ENCODE measurements at regions not wholly inside any gene's neighbourhood (a gene's known extent, or its start where the extent isn't known, plus 50 kb on each side); places are given as distances from the start of the nearest gene placed in this dataset.

DNA sequence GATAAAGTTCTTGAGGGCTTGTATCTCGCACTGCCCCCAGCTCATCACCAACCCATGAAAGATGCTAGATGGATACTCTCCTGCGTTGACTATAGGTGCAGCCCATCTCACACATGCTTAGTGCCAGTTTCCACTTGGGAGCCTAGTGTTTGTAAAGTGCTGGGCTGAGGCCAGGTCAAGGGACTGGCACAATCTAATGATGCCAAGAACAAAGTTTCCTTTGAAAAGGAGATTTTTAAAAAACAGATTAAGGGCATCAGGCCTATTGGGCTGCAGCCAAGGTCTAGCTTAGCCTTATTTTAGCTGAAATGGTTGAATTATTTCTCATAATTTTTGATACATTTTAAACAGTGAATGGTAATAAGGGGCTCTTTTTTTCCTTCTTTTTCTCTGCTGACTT lies 259.0 kb downstream of the ADRA2A start:
- Histone ChIP-seq H3K4me2 (no peak overlapping the region), H4K20me1 (replicated peaks; ENCODE audit: insufficient read depth) (no peaks in the 10 kb centered on the region), H3K27me3 (ENCODE audit: insufficient read depth) (no peaks in the 10 kb centered on the region), H3K4me3 (no peak overlapping the region), H3K4me1 (ENCODE audit: insufficient read depth) (no peaks in the 10 kb centered on the region), H2AFZ (no peak overlapping the region), H3K27ac (ENCODE audit: low read depth) (no peak overlapping the region), H3K79me2 (replicated peaks; ENCODE audit: insufficient read depth) (no peaks in the 10 kb centered on the region), H3F3A (replicated peaks; ENCODE audit: low read depth) (no peaks in the 10 kb centered on the region), H3K9me2 (ENCODE audit: insufficient read depth) (0 out of 2 replicates have a peak, but pooled peaks cover 4% of the 10 kb centered on the region), H3K36me3 (ENCODE audit: insufficient read depth) (no peaks in the 10 kb centered on the region; the same call in 1 of the 2 replicates)
- Mint-ChIP-seq H3K4me3 (no peak overlapping the region), H3K27me3 (ENCODE audit: insufficient read depth, low read depth, poor library complexity) (no peaks in the 10 kb centered on the region), H3K4me1 (no peaks in the 10 kb centered on the region; the same call in 2 of the 3 replicates), H3K9me3 (peaks cover 38% of the 10 kb centered on the region), H3K36me3 (ENCODE audit: low read depth) (peaks cover 18% of the 10 kb centered on the region), H3K27ac (no peak overlapping the region)
- TF ChIP-seq CREB1 (CRISPR knock-in tag; IDR thresholded peaks at IDR 0.05; ENCODE audit: low read depth), result no peak
- TF ChIP-seq, protein P1, sequence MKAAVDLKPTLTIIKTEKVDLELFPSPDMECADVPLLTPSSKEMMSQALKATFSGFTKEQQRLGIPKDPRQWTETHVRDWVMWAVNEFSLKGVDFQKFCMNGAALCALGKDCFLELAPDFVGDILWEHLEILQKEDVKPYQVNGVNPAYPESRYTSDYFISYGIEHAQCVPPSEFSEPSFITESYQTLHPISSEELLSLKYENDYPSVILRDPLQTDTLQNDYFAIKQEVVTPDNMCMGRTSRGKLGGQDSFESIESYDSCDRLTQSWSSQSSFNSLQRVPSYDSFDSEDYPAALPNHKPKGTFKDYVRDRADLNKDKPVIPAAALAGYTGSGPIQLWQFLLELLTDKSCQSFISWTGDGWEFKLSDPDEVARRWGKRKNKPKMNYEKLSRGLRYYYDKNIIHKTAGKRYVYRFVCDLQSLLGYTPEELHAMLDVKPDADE (IDR thresholded peaks at IDR 0.05), result no peak
- ATAC-seq, result no peak
- no peak for DNase-seq (ENCODE audit: low spot score)

DNA sequence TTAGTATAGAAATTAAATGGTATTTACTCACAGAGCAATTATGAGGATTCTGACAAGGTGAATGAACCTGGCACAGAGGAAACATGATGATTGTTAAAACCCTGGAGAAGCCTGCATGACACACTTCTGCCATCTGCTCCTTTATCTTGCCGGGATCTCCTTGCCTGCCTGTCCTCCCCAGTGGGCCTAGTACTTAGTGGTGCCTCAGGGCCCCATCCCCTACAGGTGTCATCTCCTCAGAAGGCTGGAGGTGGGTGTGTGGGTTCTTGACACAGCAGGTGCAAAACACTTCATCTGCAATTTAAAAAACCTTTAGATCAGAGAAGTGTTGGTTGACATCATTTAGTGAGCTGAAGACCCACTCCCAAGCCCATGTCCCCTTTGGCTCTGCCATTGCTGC lies 261.2 kb downstream of the ADRA2A start:
- Histone ChIP-seq H2AFZ (no peak overlapping the region), H3K27ac (ENCODE audit: low read depth) (no peak overlapping the region), H3K4me1 (ENCODE audit: insufficient read depth) (no peaks in the 10 kb centered on the region), H3K36me3 (ENCODE audit: insufficient read depth) (no peaks in the 10 kb centered on the region; the same call in 1 of the 2 replicates), H3K27me3 (ENCODE audit: insufficient read depth) (no peaks in the 10 kb centered on the region), H3K79me2 (replicated peaks; ENCODE audit: insufficient read depth) (no peaks in the 10 kb centered on the region), H3K4me2 (no peak overlapping the region), H4K20me1 (replicated peaks; ENCODE audit: insufficient read depth) (no peaks in the 10 kb centered on the region), H3K4me3 (no peak overlapping the region), H3K9me2 (ENCODE audit: insufficient read depth) (0 out of 2 replicates have a peak, but pooled peaks cover 4% of the 10 kb centered on the region), H3F3A (replicated peaks; ENCODE audit: low read depth) (no peaks in the 10 kb centered on the region)
- no peak for TF ChIP-seq STAT1 (IDR thresholded peaks at IDR 0.05; ENCODE audit: unreplicated experiment)
- TF ChIP-seq POLR2AphosphoS5 (IDR thresholded peaks at IDR 0.05; ENCODE audit: low read depth), result no peak
- no peak for TF ChIP-seq JUNB (IDR thresholded peaks at IDR 0.05; ENCODE audit: unreplicated experiment)
- no peak for TF ChIP-seq ZNF114 (CRISPR knock-in tag; IDR thresholded peaks at IDR 0.05)
- TF ChIP-seq, protein P1 (IDR thresholded peaks at IDR 0.05), result no peak
- no peak for TF ChIP-seq EZH2phosphoT487 (IDR thresholded peaks at IDR 0.05; ENCODE audit: unreplicated experiment)
- Mint-ChIP-seq H3K4me3 (no peak overlapping the region), H3K4me1 (no peaks in the 10 kb centered on the region; the same call in 2 of the 3 replicates), H3K27me3 (ENCODE audit: insufficient read depth, low read depth, poor library complexity) (no peaks in the 10 kb centered on the region), H3K27ac (no peak overlapping the region), H3K36me3 (ENCODE audit: low read depth) (peaks cover 30% of the 10 kb centered on the region), H3K9me3 (peaks cover 53% of the 10 kb centered on the region)
- no peak for DNase-seq (ENCODE audit: low spot score)
- ATAC-seq, result no peak

DNA sequence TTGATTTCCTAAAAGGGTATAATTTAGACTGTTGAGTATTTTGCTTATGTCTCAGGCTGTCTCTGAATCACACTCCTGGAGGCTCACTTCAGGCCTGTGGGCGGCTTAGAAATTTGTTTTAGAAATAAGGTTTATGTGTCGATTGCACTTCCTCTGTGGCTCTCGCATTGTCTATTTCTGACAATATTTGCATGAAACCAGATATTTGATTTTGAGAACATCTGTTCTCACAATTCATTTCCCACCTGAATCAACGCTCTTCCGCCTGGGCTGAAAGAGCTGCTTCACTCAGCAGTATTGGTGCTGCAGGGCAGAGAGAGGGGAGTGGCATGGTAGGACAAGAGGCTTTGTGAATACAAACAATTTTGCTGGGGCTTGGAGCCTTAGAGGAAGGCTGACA lies 262.0 kb downstream of the ADRA2A start:
- no peaks in the 10 kb centered on the region for H3K27me3 ChIP-seq (ENCODE audit: insufficient read depth)
- no peaks in the 10 kb centered on the region for H3K27me3 Mint-ChIP-seq (ENCODE audit: insufficient read depth, low read depth, poor library complexity)
- no peaks in the 10 kb centered on the region; the same call in 1 of the 2 replicates for H3K36me3 ChIP-seq (ENCODE audit: insufficient read depth)
- ATAC-seq (no peak), DNase-seq (ENCODE audit: low spot score) (no peak)
- 0 out of 2 replicates have a peak, but pooled peaks cover 4% of the 10 kb centered on the region for H3K9me2 ChIP-seq (ENCODE audit: insufficient read depth)
- H3K4me1 Mint-ChIP-seq, result no peaks in the 10 kb centered on the region; the same call in 2 of the 3 replicates
- H3F3A ChIP-seq (replicated peaks; ENCODE audit: low read depth), result no peaks in the 10 kb centered on the region
- peaks cover 30% of the 10 kb centered on the region for H3K36me3 Mint-ChIP-seq (ENCODE audit: low read depth)
- H3K4me1 ChIP-seq (ENCODE audit: insufficient read depth), result no peaks in the 10 kb centered on the region
- H3K4me3 ChIP-seq, result no peak overlapping the region
- H4K20me1 ChIP-seq (replicated peaks; ENCODE audit: insufficient read depth), result no peaks in the 10 kb centered on the region
- no peaks in the 10 kb centered on the region for H3K79me2 ChIP-seq (replicated peaks; ENCODE audit: insufficient read depth)
- TF ChIP-seq CREB1 (CRISPR knock-in tag; IDR thresholded peaks at IDR 0.05; ENCODE audit: low read depth), result no peak
- H3K27ac Mint-ChIP-seq, result no peak overlapping the region
- H3K4me2 ChIP-seq, result no peak overlapping the region
- peaks cover 56% of the 10 kb centered on the region for H3K9me3 Mint-ChIP-seq
- H3K4me3 Mint-ChIP-seq, result no peak overlapping the region
- H3K27ac ChIP-seq (ENCODE audit: low read depth), result no peak overlapping the region
- no peak overlapping the region for H2AFZ ChIP-seq
